GM21825 (cell line): ENCODE measurements at regions not wholly inside any gene's neighbourhood (a gene's known extent, or its start where the extent isn't known, plus 50 kb on each side); places are given as distances from the start of the nearest gene placed in this dataset.
"Not testable (repeated sequence)": the region's sequence is repeated elsewhere in the genome, so short reads cannot be mapped to it uniquely, and the experiment has no call there.

ENCODE experiments used
- ATAC-seq: cut with Tn5 transposase; IDR thresholded peaks from one replicate; pipeline ENCODE4 v1.9.1; 2021; ENCODE audit warnings: mild to moderate bottlenecking, moderate library complexity; ENCODE audit not compliant: unreplicated experiment

DNA sequence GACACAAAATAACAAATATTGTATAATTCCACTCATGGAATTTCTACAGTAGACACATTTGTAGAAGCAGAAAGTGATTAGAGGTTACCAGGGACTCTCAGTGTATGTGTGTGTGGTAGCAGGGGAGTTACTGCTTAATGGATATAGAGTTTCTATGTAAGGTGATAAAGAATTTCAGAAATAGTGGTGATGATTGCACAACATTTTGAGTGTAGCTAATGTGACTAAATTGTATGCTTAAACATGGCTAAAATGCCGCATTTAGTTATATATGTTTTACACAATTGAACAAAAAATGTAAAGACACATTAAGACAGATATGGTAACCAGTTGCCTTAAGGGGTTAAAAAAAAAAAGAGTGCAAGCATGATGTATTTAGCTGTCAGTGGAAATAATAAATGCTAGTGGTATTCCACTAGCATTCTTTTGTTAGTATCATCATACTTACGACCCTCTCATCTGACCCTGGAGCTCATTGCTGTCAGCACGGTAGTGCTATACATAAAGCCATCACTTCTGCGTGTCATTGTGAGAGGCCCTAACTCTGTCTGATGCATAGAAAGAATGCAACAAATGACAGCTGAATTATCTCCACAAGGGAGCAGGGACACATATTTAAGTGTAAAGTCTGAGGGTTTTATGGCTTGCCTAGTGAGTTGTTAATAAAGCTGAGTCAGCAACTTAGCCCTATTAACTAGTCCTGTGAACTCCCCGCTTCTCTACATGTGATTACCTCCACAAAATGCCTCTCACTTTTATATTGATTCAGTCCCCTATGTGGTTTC lies 134.1 kb upstream of the RXFP2 start:
- no peak for ATAC-seq

DNA sequence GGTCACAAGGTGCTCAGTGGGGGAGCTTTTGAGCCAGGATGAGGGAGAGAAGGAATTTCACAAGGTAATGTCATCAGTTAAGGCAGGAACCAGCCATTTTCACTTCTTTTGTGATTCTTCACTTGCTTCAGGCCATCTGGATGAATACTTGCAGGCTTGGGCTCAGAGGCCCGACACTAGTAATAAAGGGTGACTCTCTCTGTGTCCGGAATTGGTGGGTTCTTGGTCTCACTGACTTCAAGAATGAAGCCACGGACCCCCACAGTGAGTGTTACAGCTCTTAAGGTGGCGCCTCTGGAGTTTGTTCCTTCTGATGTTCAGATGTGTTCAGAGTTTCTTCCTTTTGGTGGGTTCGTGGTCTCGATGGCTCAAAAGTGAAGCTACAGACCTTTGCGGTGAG lies 131.8 kb upstream of the RXFP2 start:
- ATAC-seq, result not testable (repeated sequence)

DNA sequence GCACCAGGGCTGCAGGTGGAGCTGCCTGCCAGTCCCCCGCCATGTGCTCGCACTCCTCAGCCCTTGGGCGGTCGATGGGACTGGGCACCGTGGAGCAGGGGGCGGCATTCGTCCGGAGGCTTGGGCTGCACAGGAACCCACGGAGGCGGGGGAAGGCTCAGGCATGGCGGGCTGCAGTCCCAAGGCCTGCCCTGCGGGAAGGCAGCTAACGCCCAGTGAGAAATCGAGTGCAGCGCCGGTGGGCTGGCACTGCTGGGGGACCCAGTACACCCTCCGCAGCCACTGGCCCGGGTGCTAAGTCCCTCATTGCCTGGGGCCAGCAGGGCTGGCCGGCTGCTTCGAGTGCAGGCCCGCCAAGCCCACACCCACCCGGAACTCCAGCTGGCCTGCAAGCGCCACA lies 130.5 kb upstream of the RXFP2 start:
- ATAC-seq, result not testable (repeated sequence)

DNA sequence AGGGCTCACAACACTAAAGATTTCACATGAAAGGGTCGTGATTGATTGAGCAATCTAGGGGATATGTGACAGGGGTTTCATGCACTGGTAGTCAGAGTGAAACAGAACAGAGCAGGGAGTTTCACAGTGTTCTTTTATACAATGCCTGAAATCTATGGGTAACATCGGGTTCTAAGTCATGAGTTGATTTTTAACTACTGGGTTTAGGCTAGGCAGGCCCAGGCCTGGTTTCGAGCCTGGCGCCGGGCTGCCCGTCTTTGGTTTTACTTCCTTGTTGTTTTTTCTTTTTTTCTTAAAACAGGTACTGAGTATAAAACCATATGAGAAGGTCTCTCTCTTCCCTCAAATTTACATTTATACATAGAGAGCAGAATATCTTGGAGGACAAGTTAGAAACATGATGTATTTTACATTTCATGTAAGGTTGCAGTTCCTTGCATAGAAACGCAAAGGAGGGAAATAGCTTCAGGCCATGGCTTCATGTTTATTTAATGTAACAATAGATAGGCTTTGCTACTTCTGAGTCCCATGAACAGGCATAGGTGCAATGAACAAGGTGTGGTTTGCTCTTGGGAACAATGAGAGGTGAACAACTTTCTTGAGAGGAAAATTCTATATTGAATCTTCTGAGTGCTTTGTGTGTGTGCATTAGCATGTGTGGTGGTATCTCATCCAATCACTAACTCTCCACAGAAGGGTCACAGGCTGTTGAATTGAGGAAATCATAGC lies 128.9 kb upstream of the RXFP2 start:
- ATAC-seq, result no peak

DNA sequence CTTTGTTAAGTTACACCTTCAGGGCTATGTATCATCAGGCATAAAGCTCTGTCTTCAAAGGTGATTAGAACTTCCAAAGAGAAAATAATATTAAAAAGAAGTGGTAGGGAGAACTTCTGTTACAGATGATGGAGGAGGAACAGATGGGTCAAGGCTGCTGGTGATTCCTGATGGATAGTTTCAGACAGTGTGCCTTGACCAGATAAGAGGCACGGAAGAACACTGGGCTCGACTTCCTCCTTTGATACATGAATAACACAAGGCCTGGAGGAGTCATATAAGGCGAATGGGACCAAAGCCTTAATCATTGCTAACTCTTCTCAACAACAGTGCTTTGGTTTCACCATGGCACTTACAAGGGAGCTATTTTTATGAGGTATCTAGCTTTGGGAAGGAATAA lies 128.1 kb upstream of the RXFP2 start:
- ATAC-seq, result no peak

DNA sequence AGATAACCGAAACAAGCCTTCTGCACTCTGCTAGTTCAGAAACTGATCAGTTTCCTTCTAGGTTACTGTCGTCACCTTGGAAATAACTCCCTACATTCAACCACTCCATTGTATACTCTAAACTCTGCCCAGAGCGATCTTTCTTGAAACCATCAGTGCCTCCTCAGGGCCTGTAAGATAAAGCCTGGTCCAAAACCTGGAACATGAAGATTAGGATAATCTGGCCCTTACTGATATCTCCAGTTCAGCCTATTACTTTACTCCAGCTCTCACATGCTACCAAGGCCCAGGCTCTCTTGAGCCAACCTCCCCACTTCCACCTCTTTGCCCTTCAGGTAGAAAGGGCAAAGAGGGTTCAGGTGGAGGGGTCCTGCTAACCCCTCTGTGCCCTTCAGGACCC lies 125.3 kb upstream of the RXFP2 start:
- no peak for ATAC-seq

DNA sequence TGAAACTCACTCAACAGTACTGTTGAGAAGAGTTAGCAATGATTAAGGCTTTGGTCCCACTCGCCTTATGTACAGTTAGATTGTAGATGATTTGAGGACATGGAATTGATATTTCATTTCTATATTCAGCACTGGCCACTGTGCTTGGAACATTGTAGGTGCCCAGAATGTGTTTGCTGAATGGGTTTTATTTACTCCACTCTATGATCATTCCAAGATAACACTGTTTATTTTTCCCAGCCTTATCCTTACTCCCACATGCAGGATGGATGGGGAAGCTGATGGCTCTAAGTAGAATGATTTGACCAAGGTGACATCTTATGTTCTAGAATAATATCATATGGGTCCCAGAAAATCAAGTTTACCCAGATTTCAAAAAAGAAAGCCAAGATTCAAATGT lies 124.6 kb upstream of the RXFP2 start:
- ATAC-seq, result no peak

DNA sequence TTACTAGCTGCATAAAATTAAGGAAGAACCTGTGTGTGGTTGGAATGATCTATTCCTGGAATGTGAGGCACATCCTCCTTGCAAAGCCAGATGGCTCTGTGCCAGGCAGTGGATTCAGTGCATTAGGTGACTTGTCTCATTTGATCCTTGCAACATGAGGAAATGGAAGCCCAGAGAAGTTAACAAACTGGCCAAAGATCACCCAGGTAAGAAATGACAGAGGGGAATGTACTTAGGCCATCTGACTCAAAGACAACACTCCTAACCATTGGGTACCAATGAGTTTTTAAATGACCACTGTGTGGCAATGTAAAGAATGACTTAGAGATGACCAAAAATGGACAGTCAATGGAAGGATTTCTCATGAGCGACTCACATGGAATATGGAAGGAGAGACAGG lies 114.2 kb upstream of the RXFP2 start:
- ATAC-seq, result no peak

DNA sequence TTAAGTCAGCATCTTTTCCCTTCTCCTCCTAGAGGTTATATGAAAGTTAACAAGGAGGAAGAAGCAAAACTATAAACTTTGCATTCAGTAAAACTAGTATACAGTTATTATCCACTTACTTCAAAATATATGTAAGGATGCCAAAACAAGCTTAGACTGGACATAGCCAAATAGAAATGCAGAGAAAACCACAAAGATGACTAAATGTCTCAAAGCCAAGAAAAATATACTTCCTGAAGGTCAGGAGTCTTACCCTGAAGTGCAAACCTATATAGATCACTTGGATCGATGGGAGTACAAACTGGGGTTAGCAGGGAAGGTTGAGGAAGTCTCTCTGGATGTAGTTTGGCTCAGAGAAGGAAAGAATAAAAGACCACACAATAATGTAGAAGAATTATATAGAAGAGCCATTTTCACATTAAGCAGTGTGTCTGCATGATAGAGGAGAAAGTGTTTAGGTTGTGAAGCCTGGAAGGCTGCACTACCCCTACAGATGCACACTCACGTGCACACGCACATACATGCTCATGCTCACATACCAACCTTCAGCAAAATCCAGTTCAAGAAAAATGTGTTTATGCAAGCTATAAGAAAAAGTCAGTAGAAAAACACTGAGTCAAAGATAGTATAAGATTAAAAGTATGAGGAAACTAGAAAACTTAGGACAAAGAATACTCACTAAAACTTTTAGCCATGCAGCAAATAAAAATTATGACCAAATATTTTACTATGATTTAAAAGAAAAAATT lies 112.1 kb upstream of the RXFP2 start:
- ATAC-seq, result no peak

DNA sequence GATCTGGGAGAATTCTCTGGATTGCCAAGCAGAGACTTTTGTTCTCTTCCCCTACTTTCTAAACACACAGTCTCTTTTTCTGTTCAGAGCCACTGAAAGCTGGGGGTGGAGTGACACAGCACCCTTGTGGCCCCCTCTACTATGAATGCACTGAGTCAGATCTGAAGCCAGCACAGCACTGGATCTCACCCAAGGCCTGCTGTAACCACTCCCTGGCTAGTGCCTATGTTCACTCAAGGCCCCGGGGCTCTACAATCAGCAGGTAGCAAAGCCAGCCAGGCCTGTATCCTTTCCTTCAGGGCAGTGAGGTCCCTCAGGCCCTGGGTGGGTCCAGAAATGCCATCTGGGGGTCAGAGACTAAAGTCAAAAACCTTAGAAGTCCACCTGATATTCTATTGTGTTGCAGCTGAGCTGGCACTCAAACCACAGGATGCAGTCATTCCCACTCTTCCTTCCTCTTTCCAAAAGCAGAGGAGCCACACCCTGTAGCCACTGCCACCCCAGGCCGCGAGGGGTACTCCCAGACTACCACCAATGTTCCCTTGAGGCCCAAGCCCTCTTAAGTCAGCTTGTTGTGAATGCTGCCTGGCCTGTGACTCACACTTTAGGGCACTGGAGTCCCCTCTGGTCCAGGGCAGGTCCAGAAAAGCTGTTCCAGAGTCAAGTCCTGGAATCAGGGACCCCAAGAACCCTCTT lies 110.1 kb upstream of the RXFP2 start:
- no peak for ATAC-seq

DNA sequence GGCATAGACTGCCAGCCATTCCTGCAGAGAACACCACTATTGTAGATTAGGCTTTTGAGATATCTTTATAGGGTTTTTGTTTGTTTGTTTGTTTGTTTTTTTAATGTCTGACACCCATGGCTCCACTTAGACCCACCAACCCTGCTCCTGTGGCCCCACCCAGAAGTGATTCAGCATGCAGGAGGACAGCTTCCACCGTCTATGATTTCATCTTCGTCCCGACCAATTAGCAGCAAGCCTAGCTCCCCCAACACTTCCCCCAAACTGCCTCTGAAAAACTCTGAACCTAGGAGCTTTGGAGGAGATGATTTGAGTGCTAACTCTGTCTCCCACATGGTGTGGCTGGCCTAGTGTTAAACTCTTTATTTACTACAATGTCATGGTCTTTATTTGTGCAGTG lies 108.3 kb upstream of the RXFP2 start:
- ATAC-seq, result no peak

DNA sequence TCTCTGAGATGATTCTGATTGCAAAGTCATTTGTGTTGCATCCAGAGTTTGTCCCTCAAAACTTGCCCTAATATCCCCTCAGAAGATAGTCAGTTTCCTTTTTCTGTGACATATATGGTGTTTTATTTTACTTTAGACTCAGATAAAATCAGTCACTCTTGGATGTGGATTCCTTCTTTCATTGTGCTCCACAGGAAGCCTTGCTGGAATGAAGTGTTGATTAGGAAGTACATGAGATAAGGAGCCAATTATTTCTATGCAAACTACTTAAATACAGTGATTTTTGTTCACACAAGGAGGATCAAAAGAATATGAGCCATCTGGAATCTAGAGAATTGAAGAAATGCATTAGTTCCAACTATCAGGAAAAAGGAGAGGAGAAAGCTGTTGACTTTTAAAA lies 107.6 kb upstream of the RXFP2 start:
- no peak for ATAC-seq

DNA sequence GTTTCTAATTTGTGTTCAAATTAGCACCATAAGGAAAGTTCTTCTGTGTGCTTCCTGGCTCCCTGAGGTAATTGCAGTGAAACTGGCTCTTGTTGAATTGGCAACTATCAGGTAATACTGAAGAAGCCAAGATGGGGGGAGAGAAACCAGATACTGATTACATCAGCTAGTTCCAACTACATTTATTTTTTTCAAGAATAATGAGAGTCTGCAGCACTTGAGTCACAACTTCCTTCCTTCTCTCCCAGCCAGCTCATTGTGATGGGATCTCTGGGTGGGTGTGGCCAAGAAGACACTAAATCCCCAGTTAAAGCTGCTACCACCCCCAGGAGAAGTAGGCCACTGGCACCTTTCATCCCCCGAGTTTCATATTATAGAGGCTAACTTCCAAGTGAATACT lies 100.7 kb upstream of the RXFP2 start:
- ATAC-seq, result no peak

DNA sequence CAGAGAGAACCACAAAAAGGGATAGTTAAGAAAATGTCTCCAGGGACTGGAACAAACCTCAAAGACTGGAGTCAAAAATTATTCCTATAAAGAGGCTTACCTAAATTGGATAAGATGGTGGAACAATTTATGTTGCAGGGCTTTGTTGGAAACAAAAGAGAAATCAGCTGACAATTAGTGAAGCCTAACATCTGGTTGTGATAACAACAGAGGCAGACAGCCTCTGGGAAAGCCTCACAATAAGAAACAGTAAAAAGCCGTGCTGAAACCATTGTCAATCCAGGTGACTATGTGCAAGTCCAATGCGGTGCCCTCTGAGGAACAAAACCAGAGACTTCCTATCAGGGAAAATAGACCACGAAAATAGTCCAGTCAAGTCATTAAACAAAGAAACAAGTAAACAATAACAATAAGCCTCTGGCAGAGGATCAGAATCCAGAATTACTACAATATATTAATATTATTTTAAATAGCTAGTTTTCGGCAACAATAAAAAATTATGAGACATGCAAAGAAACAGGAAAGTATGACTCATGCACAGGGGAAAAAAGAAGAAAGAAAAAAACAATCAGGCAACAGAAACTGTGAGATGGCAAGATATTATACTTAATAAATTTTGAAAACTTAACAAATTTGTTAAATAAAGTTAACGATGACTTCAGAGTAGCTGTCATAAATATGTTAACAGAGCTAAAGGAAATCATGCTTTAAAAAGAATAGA lies 99.7 kb upstream of the RXFP2 start:
- ATAC-seq, result no peak

DNA sequence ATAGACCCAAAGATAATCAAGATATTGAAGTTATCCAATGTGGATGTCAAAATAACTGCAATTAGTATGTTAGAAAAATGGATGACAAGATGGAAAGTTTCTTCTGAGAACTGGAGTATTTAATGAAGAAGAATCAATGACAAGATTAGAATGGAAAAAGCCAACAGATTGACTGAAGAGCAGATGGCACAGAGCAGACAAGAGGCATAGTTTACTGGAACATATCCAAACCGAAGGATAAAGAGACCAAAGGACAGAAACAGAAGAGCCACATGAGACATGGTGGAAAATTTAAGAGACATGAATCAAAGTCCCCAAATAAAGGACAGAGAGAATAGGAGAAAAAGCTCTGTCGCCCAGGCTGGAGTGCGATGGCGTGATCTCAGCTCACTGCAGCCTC lies 89.6 kb upstream of the RXFP2 start:
- no peak for ATAC-seq

DNA sequence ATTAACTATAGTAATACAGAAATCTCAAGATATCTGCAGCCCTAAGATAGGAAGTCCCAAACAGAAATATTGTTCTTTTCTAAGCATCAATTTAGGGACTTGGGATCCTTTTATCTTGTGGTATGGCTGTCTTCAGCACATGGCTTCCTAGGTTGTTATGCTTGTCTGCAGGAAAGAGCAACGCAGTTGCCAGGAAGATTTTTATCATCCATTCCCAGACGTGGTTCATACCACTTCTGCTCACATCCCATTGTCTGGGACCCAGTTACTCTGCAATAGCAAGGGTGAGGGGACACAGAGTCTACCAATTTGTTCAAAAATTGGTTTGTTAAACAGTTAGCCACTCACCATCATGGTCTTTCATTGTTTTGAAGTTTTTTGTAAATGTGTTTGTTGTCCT lies 85.6 kb upstream of the RXFP2 start:
- no peak for ATAC-seq

DNA sequence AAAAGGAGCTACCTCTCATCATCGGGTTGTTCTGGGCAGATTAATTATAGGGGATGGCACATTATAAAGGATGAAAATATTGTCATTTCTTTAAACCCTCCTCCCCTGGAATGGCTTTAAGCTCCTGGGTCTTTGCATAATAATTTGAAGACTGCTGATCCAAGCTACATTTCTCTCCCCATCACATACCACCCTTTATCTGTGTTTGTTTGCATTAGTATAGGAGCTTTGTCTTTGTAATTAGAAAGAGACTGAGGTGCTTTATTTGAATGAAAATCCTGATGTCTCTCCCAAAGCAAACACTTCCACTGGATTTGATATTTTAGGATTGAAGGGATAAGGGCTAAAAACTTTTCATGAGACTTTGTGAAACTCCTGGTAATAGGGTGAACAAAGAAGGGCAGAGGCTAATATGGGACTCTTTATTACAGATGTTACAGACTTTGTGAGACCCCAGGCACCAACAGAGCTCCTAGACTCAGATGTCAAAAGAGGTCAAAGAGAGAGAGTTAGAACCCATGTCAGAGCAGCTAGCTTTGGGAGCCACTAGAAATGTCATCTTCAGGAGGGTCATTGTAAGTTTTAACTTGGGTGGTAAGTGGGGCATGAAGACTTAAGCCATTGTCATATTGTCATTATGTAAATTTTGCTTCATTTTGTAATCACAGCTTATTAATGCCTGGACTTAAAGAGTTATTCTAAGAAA lies 75.3 kb upstream of the RXFP2 start:
- ATAC-seq, result no peak

DNA sequence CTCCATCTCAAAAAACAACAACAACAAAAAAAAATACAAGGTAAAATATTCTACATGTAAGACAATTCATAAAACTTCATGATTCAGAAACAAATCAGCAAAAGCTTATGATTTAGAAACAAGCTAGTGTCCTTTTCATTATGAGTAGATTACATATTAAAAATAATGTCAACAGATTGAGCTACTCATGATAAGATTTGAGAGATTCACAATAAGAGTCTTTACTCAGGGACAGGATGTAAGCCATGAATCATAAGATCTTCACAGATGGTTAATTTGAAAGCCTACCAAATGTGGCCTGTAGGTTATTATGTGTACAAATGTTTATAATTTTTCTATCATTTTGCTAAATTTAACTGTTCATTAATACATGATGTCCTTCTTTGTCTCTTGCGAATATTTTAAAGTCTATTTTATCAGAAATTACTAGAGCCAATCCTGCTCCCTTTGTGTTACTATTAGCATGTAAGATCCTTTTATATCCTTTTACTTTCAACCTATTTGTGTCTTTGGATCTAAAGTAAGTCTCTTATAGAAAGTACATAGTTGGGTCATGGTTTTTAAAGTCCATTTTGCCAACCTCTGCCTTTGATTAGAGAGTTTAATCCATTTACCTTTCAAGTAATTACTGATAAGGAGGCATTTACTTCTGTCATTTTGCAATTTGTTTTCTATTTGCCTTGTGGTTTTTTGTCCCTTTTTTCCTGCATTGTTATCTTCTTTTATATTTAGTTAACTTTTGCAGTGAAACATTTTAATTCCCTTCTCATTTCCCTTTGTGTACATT lies 68.3 kb upstream of the RXFP2 start:
- ATAC-seq, result no peak

DNA sequence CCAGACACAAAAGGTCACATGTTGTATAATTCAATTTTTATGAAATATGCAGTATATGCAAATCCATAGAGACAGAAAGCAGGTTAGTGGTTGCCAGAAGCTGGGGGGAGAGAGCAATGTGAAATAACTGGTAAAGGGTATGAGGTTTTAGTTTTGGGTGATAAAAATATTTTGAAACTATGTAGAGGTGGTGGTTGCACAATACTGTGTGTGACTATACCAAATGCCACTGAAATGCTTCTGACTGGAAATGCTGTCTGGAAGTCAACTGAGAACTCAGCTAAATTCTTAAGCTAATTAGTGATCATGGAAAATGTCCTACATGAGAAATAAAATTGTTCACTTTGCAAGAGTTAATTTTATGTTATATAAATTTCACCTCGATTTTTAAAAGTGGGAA lies 65.3 kb upstream of the RXFP2 start:
- no peak for ATAC-seq
